GM19035 (cell line): ENCODE measurements at regions not wholly inside any gene's neighbourhood (a gene's known extent, or its start where the extent isn't known, plus 50 kb on each side); places are given as distances from the start of the nearest gene placed in this dataset.

Experiments used
- ATAC-seq: cut with Tn5 transposase; IDR thresholded peaks from one replicate; pipeline ENCODE4 v1.9.1; 2021; ENCODE audit not compliant: unreplicated experiment

GRCh38 chr19:31910224-31910623, 435.2 kb upstream of the ZNF507 start:
- no peak for ATAC-seq

DNA sequence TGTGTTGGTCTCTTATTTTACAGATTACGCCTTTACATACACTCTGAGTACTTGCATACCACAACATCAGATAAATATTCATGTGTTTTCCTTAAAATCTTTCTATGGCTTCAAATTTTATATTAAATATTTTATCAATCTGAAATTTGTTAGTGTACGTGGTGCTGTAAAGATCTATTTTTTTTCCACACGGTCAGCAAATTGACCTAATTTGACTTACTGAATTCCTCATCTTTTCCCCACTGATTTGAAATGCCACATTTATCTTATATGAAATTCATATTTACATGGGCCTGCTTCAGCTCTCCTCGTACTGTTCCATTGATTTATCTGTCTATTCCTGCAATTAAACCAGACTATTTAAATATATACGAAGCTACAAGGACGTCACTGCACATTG, 433.8 kb upstream of the ZNF507 start:
- ATAC-seq = no peak

- ATAC-seq = no peak
Measured at GRCh38 chr19:31913103-31913661, 432.2 kb upstream of the ZNF507 start.

- no peak for ATAC-seq
Measured at GRCh38 chr19:31930401-31930800, 415.0 kb upstream of the ZNF507 start.

- no peak for ATAC-seq
Measured at GRCh38 chr19:31937983-31938382, 407.4 kb upstream of the ZNF507 start.

DNA sequence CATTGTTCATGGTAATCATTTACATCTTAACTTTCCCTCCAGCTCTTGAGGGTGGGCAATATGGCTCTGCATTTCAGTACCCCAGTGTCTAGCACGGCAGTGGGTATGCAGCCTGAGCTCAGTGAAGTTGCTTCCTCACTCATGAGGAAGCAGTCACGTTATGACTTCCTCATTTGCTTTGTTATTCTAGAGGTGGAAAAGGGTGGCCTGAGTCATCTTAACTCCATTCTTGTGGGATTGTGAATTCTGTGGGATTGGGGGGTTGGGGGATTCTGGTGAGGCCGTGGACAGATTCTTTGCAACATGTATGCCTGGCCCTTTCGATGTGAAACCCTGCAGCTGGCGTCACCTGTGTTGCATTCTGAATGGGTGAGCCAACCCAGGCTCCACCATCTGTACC, 406.7 kb upstream of the ZNF507 start:
- ATAC-seq = no peak

GRCh38 chr19:31940396-31940795, 405.0 kb upstream of the ZNF507 start:
- ATAC-seq = no peak

DNA sequence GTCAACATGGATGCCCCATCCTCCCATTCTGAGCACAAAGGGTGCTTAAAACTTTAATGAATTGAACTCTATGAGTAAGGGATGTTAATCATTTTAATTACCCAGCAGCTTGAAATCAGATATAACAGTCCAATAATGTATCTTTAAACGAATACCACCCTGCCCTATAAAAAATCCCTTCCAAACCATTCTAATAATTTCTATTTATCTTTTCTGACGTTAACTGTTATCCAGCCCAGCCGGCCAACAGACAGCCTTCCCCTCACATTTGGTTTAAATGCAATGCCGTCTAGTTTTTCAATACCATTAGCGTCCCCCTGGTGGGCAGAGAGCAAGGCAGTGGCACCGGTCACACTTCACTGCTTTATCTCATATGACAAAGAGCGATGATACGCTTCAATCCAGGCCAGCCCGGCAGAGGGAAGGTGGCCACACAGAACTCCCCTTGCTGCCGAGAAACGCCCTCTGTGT, 402.2 kb upstream of the ZNF507 start:
- no peak for ATAC-seq

GRCh38 chr19:31943778-31944177, 401.6 kb upstream of the ZNF507 start:
- ATAC-seq = no peak

- ATAC-seq = no peak
Measured at GRCh38 chr19:31944326-31944725, 401.1 kb upstream of the ZNF507 start.

DNA sequence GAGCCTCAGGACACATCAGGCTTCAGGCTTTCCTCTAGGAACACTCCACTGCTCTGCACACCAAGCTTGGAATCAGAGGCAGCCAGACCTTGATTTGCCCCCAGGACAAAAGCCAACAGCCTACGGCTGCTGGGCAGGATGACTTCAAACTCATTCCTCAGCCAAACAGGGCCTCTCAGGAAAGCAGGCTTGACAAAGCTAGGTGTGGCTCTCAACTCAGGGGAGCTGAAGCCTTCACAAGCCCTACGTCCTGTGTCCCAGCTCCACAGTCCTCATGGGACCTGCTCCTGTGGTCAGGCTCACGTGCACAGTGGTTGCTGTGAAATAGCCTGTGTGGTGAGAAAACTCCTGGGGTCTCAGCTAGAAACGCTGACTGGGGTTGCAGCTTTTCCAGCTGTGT, 398.9 kb upstream of the ZNF507 start:
- no peak for ATAC-seq

GRCh38 chr19:31947436-31948115, 397.8 kb upstream of the ZNF507 start:
- no peak for ATAC-seq

- no peak for ATAC-seq
Measured at GRCh38 chr19:31952693-31953092, 392.7 kb upstream of the ZNF507 start.

- no peak for ATAC-seq
Measured at GRCh38 chr19:31955061-31955460, 390.3 kb upstream of the ZNF507 start.

GRCh38 chr19:31955884-31956283, 389.5 kb upstream of the ZNF507 start:
- ATAC-seq = no peak

GRCh38 chr19:31956771-31957392, 388.5 kb upstream of the ZNF507 start:
- no peak for ATAC-seq

DNA sequence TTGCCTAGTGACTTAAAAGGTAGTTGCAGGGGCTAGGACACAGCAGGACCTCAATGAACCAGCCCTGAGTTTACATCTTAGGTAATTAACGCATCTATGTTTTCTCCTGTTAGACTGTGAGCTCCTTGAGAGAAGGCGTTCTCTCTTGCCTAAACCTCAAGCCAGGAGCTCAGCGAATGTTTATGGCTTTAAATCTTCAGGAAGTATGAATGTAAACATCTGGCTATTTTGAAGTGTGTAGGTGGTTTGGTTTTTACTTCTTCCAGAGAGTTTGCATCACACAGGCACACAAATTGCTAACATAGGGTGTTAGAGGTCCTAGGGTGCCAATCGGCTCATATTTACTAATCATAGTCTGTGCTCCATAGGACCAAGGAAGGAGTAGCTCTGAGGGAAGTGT, 387.7 kb upstream of the ZNF507 start:
- no peak for ATAC-seq

- no peak for ATAC-seq
Measured at GRCh38 chr19:31959527-31960018, 385.8 kb upstream of the ZNF507 start.

GRCh38 chr19:31960474-31960873, 384.9 kb upstream of the ZNF507 start:
- ATAC-seq = no peak

- no peak for ATAC-seq
Measured at GRCh38 chr19:31961191-31961590, 384.2 kb upstream of the ZNF507 start.

DNA sequence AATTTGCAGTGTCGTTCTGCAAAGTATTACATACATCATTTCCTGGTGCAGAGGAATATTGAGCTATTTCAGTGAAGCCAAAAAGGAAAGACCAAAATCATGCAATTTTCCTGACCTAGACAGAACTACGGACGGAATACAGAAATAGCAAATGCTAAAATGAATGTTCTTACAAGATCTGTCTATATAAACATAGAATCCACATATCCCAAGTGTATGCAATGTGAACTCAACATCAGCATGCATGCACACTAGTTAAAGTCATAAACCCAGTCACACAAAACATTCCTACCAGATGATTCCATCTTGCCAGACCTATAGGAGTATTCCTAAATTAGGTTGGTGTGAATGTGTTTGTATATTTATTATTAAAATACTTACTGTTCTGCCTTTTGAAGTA, 383.7 kb upstream of the ZNF507 start:
- no peak for ATAC-seq

DNA sequence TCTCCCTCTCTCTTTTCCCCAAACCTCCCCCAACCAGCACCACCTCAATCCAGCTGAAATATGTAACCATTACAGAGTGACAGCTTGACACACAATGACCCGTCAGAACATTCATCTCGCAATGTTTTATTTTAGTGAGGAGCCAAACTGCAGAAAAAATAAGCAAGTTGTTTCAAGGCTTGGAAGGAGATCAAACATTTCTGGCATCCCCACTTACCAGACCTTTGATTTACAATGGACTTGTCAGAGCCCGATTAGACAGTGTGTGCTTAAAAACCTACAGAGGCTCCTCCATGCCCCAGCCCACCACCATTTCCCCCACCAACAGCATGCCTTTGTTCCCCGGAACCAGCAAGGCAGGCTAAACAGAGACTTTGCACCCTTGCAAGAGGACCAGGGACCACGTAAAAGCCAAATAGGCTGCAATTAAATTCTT, 382.8 kb upstream of the ZNF507 start:
- ATAC-seq = no peak
